Osteoblast (primary cell): ENCODE measurements at regions not wholly inside any gene's neighbourhood (a gene's known extent, or its start where the extent isn't known, plus 50 kb on each side); places are given as distances from the start of the nearest gene placed in this dataset.

Source experiments
- DNase-seq: peaks from one replicate; pipeline ENCODE4 v3.0.0; 2011; ENCODE audit warnings: low spot score, mixed read lengths; ENCODE audit not compliant: insufficient read length; ENCODE audit errors: missing footprints
- H2AFZ ChIP-seq: 2 replicates; pipeline ENCODE4 v1.6.0; 2011; ENCODE audit warnings: mild to moderate bottlenecking, low read length
- H3K27ac ChIP-seq: 2 replicates; pipeline ENCODE4 v1.5.1; 2011; ENCODE audit warnings: mild to moderate bottlenecking, low read depth, low read length, moderate library complexity
- H3K27me3 ChIP-seq: 2 replicates; pipeline ENCODE4 v1.6.0; 2012; ENCODE audit warnings: mild to moderate bottlenecking, control low read depth, inconsistent platforms, low read length, moderate library complexity; ENCODE audit not compliant: insufficient read depth
- H3K36me3 ChIP-seq: 2 replicates; pipeline ENCODE4 v1.5.1; 2011; ENCODE audit warnings: mild to moderate bottlenecking, low read length, control low read depth, moderate library complexity; ENCODE audit not compliant: insufficient read depth
- H3K4me1 ChIP-seq: 2 replicates; pipeline ENCODE4 v1.5.1; 2011; ENCODE audit warnings: mild to moderate bottlenecking, low read length, control low read depth, moderate library complexity; ENCODE audit not compliant: insufficient read depth
- H3K4me2 ChIP-seq: 2 replicates; pipeline ENCODE4 v1.6.0; 2011; ENCODE audit warnings: mild to moderate bottlenecking, low read length; ENCODE audit not compliant: insufficient read depth
- H3K4me3 ChIP-seq: fragments of 200-600 bp; sonication (generic); 3 replicates; pipeline ENCODE4 v1.5.1; 2012; ENCODE audit warnings: mild to moderate bottlenecking, low read length, inconsistent platforms; ENCODE audit not compliant: insufficient read depth
- H3K79me2 ChIP-seq: 2 replicates; pipeline ENCODE4 v1.6.0; 2012; ENCODE audit warnings: mild to moderate bottlenecking, low read length, control low read depth, inconsistent platforms; ENCODE audit not compliant: insufficient read depth
- H3K9me3 ChIP-seq: 2 replicates; pipeline ENCODE4 v1.5.1; 2011; ENCODE audit warnings: low read depth, low read length, control low read depth
- H4K20me1 ChIP-seq: 2 replicates; pipeline ENCODE4 v1.6.0; 2012; ENCODE audit warnings: mild to moderate bottlenecking, low read length, control low read depth; ENCODE audit not compliant: insufficient read depth
- TF ChIP-seq, protein P1 (sequence below): IDR thresholded peaks from 2 replicates; pipeline ENCODE4 v1.5.1; 2011; ENCODE audit warnings: mild to moderate bottlenecking, low read depth, low read length, moderate library complexity; ENCODE audit errors: extremely low read depth

DNA sequence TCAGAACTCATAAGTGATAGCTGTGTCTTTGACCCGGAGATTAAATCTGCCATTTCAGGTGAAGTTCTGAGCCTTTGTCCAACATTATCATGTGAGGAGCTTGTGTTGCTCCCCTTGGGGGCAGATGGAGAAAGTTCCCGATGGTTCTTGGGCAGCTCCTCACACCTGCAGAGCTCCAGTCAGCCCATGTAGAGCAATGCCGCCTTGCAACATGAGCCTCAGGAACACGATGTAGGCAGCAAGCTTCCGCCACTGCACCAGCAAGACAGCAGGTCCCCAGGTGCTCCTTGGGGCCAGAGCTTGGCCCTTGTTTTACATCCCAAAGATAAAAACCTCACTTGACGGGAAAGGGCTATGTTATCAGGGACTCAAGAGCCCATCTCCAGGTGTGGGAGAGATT, 292.7 kb downstream of the IRX1 start:
- Histone ChIP-seq H3K27ac (no peak overlapping the region), H3K4me1 (no peaks in the 10 kb centered on the region), H3K4me3 (no peak overlapping the region), H3K79me2 (no peaks in the 10 kb centered on the region), H3K36me3 (no peaks in the 10 kb centered on the region), H3K9me3 (peaks cover under 1% of the 10 kb centered on the region), H3K27me3 (no peaks in the 10 kb centered on the region), H2AFZ (no peak overlapping the region), H4K20me1 (no peaks in the 10 kb centered on the region), H3K4me2 (no peak overlapping the region)
- TF ChIP-seq, protein P1, sequence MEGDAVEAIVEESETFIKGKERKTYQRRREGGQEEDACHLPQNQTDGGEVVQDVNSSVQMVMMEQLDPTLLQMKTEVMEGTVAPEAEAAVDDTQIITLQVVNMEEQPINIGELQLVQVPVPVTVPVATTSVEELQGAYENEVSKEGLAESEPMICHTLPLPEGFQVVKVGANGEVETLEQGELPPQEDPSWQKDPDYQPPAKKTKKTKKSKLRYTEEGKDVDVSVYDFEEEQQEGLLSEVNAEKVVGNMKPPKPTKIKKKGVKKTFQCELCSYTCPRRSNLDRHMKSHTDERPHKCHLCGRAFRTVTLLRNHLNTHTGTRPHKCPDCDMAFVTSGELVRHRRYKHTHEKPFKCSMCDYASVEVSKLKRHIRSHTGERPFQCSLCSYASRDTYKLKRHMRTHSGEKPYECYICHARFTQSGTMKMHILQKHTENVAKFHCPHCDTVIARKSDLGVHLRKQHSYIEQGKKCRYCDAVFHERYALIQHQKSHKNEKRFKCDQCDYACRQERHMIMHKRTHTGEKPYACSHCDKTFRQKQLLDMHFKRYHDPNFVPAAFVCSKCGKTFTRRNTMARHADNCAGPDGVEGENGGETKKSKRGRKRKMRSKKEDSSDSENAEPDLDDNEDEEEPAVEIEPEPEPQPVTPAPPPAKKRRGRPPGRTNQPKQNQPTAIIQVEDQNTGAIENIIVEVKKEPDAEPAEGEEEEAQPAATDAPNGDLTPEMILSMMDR, result no peak
- no peak for DNase-seq

GRCh38 chr5:3889412-3890142, 293.9 kb downstream of the IRX1 start:
- H3K79me2 ChIP-seq, result no peaks in the 10 kb centered on the region
- TF ChIP-seq, protein P1, result no peak
- H4K20me1 ChIP-seq, result no peaks in the 10 kb centered on the region
- H3K27me3 ChIP-seq, result no peaks in the 10 kb centered on the region
- H3K4me2 ChIP-seq, result no peak overlapping the region
- H3K4me1 ChIP-seq, result no peaks in the 10 kb centered on the region
- no peak overlapping the region for H2AFZ ChIP-seq
- H3K9me3 ChIP-seq, result peaks cover 3% of the 10 kb centered on the region
- no peaks in the 10 kb centered on the region for H3K36me3 ChIP-seq
- H3K27ac ChIP-seq, result no peak overlapping the region
- DNase-seq, result no peak
- no peak overlapping the region for H3K4me3 ChIP-seq

DNA sequence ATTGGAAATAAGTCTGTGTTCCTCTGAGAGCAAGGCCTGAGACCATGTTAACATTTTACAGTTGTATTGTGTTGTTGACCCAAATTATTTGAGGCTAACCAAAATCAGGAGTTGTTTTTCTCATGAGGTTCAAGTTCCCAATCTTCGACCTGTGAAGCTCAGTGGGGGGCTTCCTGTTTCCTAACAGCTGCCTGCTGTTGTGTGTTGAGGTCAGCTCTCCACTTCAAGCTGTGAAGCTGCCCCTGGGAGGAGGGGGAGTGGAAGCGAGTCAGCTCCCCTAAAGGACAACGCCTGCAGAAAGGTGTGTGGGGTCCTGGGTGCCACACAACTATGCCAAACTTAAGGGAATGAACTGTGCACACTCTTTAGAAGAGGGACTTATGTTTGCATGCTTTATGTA, 295.5 kb downstream of the IRX1 start:
- TF ChIP-seq, protein P1, result no peak
- Histone ChIP-seq H2AFZ (no peak overlapping the region), H3K27ac (no peak overlapping the region), H3K4me3 (no peak overlapping the region), H3K4me2 (no peak overlapping the region), H3K79me2 (no peaks in the 10 kb centered on the region), H3K36me3 (no peaks in the 10 kb centered on the region), H3K27me3 (no peaks in the 10 kb centered on the region), H4K20me1 (no peaks in the 10 kb centered on the region), H3K9me3 (peaks cover 4% of the 10 kb centered on the region), H3K4me1 (no peaks in the 10 kb centered on the region)
- DNase-seq, result no peak

- Histone ChIP-seq H3K4me2 (no peak overlapping the region), H3K79me2 (no peaks in the 10 kb centered on the region), H3K9me3 (peaks cover 5% of the 10 kb centered on the region), H3K36me3 (no peaks in the 10 kb centered on the region), H3K4me3 (no peak overlapping the region), H4K20me1 (no peaks in the 10 kb centered on the region), H3K27ac (no peak overlapping the region), H3K4me1 (no peaks in the 10 kb centered on the region), H2AFZ (no peak overlapping the region), H3K27me3 (no peaks in the 10 kb centered on the region)
- TF ChIP-seq, protein P1, result no peak
- DNase-seq, result no peak
Observed at GRCh38 chr5:3893527-3893926, 297.9 kb downstream of the IRX1 start.
